ENCODE measurements at regions not wholly inside any gene's neighbourhood (a gene's known extent, or its start where the extent isn't known, plus 50 kb on each side); places are given as distances from the start of the nearest gene placed in this dataset.

DNA sequence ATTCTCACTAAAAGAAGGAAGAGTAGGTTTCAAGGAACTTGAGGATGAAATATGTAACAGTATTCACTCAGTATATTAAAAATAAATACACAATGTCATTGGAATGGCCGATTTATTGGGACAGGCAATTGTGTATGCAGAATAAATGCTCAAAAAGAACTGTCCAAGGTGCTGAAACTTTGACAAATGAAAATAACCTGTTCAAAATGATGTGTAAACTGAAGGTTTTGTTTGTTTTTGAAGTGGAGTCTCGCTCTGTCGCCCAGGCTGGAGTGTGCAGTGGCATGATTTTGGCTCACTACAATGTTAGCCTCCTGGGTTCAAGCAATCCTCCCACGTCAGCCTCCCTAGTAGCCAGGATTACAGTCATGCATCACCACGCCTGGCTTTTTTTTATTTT lies 318.7 kb upstream of the RBFOX1 start:
- DNase-seq (ENCODE audit: extremely low read depth, low read depth): no peak
- TF ChIP-seq CTCF (IDR thresholded peaks at IDR 0.05; ENCODE audit: low read depth, low read length): no peak

- no peak for TF ChIP-seq CTCF (IDR thresholded peaks at IDR 0.05; ENCODE audit: low read depth, low read length)
- DNase-seq (ENCODE audit: extremely low read depth, low read depth): no peak
Observed at GRCh38 chr16:7004266-7004665, 328.4 kb upstream of the RBFOX1 start.

DNA sequence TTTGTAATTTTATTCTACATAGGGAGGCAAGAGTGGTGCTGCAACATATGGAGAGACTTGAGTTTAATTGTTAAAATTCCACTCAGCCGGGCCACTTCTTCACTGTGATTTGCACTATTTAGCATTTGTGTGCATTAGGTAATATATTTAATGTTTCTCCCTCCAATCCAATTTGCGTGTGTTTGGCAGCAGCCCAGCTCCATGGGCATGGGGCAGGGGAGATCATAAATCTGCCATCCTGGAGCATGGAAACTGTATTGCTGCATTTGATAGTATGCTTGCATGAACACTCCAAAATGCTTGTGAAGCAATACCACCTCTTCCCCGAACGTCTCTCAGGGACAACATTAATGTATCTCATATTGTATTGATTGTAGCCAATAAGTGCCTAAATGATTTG lies 339.1 kb upstream of the RBFOX1 start:
- TF ChIP-seq CTCF (IDR thresholded peaks at IDR 0.05; ENCODE audit: low read depth, low read length): no peak
- DNase-seq (ENCODE audit: extremely low read depth, low read depth): no peak

- no peak for TF ChIP-seq CTCF (IDR thresholded peaks at IDR 0.05; ENCODE audit: low read depth, low read length)
- no peak for DNase-seq (ENCODE audit: extremely low read depth, low read depth)
Observed at GRCh38 chr16:6988846-6989245, 343.8 kb upstream of the RBFOX1 start.

DNA sequence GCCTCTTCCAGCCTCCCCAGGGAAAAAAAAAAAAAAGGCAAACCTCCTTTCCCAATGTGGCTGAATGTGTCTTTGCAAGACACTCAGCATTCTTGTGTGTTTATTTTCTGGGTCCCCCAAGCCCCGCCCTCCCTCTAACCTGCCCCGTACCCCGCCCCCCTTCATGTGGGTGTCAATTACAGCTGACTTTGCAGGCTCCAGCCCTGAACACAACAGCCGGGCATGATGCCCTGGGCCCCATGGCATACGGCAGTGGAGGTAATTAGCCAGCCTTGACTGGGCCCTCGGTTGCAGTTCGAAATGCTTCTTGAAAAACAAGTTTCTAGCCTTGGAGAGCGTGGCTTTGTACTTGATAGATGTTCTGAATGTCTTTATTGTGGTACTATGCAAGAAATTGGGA lies 354.7 kb upstream of the RBFOX1 start:
- TF ChIP-seq CTCF (IDR thresholded peaks at IDR 0.05; ENCODE audit: low read depth, low read length): no peak
- DNase-seq (ENCODE audit: extremely low read depth, low read depth): no peak

DNA sequence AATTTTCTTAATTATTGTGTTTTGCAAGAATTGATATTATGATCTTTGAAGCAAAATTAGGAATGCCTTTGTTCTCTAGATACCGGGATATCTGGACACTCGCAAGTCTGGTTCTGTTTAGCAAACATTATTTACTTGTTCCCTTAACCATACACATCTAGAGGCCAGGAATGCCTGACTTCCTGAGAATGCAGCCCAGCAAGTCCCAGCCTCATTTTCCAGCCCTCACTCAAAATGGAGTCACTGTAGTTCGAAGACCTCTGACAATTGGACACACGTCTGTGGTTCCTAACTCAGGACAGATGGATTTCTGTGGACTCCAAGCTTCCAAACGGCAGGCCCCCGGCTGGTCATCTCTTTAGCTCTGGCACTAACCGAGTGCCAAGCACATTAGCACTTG lies 355.4 kb upstream of the RBFOX1 start:
- no peak for DNase-seq (ENCODE audit: extremely low read depth, low read depth)
- TF ChIP-seq CTCF (IDR thresholded peaks at IDR 0.05; ENCODE audit: low read depth, low read length): no peak

DNA sequence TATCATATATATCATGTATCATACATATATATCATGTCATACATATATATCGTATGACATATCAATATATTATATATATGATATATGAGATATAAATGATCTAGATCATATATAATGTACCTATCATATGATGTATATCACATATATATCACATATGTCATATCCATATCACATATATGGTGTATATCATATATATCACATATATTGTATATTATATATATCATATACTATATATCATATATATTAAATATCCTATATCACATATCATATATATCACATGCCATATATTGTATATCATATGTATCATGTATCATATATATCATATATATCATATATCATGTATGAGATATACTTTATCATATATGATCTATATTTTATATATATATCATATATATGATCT lies 355.9 kb upstream of the RBFOX1 start:
- no peak for DNase-seq (ENCODE audit: extremely low read depth, low read depth)
- no peak for TF ChIP-seq CTCF (IDR thresholded peaks at IDR 0.05; ENCODE audit: low read depth, low read length)
